Breast epithelium (tissue), 3 donors: ENCODE measurements at regions not wholly inside any gene's neighbourhood (a gene's known extent, or its start where the extent isn't known, plus 50 kb on each side); places are given as distances from the start of the nearest gene placed in this dataset.

Experiments
- CTCF ChIP-seq, 3 donors: fragments of 450-650 bp; IDR thresholded peaks; one replicate each; pipeline ENCODE4 v1.5.1; 2016 to 2017; ENCODE audit warnings: antibody characterized with exemption in 3 of 3, mild to moderate bottlenecking in 3 of 3, moderate library complexity in 3 of 3
- POLR2A ChIP-seq: fragments of 450-650 bp; IDR thresholded peaks from one replicate; pipeline ENCODE4 v1.6.1; 2016; ENCODE audit warnings: antibody characterized with exemption, mild to moderate bottlenecking, moderate library complexity

GRCh38 chr6:119559586-119559985, 210.0 kb upstream of the MAN1A1 start:
- TF ChIP-seq CTCF (IDR thresholded peaks at IDR 0.05) = no peak
- TF ChIP-seq POLR2A = no peak
